SK-N-SH treated with all-trans-retinoic acid at 6 μM for 48 hours (cell line): ENCODE measurements at regions not wholly inside any gene's neighbourhood (a gene's known extent, or its start where the extent isn't known, plus 50 kb on each side); places are given as distances from the start of the nearest gene placed in this dataset.
"Not testable (repeated sequence)": the region's sequence is repeated elsewhere in the genome, so short reads cannot be mapped to it uniquely, and the experiment has no call there.

Source experiments
- BACH2 ChIP-seq: fragments of 250-450 bp; sonication (Bioruptor Pico); IDR thresholded peaks from 2 replicates; pipeline ENCODE4 v1.9.0; 2021; ENCODE audit warnings: mild to moderate bottlenecking, borderline replicate concordance
- PPARA ChIP-seq: fragments of 250-450 bp; sonication (Bioruptor Pico); IDR thresholded peaks from 2 replicates; pipeline ENCODE4 v1.5.0; 2020; ENCODE audit warnings: mild to moderate bottlenecking, borderline replicate concordance
- RARB ChIP-seq: fragments of 250-450 bp; sonication (Bioruptor Pico); IDR thresholded peaks from 2 replicates; pipeline ENCODE4 v1.8.0; 2021; ENCODE audit warnings: mild to moderate bottlenecking, moderate library complexity
- TCF4 ChIP-seq: fragments of 250-450 bp; sonication (Bioruptor Pico); IDR thresholded peaks from 2 replicates; pipeline ENCODE4 v1.8.0; 2021; ENCODE audit warnings: mild to moderate bottlenecking, moderate library complexity, borderline replicate concordance
- TOX ChIP-seq: fragments of 250-450 bp; sonication (Bioruptor Pico); IDR thresholded peaks from 2 replicates; pipeline ENCODE4 v1.8.0; 2021; ENCODE audit warnings: mild to moderate bottlenecking, moderate library complexity, borderline replicate concordance
- ZFP3 ChIP-seq: fragments of 250-450 bp; sonication (Bioruptor Pico); IDR thresholded peaks from 2 replicates; pipeline ENCODE4 v1.5.0; 2020; ENCODE audit warnings: mild to moderate bottlenecking, moderate library complexity
- ZFP30 ChIP-seq: fragments of 450-650 bp; formaldehyde crosslinking; IDR thresholded peaks from 2 replicates; pipeline ENCODE4 v1.5.0; 2022; ENCODE audit warnings: mild to moderate bottlenecking, moderate library complexity
- ZNF70 ChIP-seq: fragments of 450-650 bp; formaldehyde crosslinking; IDR thresholded peaks from 2 replicates; pipeline ENCODE4 v1.5.0; 2020; ENCODE audit warnings: mild to moderate bottlenecking, moderate library complexity
- ZNF8 ChIP-seq: fragments of 450-650 bp; formaldehyde crosslinking; IDR thresholded peaks from 2 replicates; pipeline ENCODE4 v1.5.0; 2020; ENCODE audit warnings: mild to moderate bottlenecking, moderate library complexity
- TF ChIP-seq, protein P1 (sequence below): fragments of 250-450 bp; sonication (Bioruptor Pico); IDR thresholded peaks from 2 replicates; pipeline ENCODE4 v1.8.0; 2020; ENCODE audit warnings: mild to moderate bottlenecking, moderate library complexity, borderline replicate concordance
- TF ChIP-seq, protein P2 (sequence below): fragments of 250-450 bp; sonication (Bioruptor Pico); IDR thresholded peaks from 2 replicates; pipeline ENCODE4 v1.5.1; 2020; ENCODE audit warnings: low read depth, mild to moderate bottlenecking, moderate library complexity
- TF ChIP-seq, protein P3 (sequence below): fragments of 250-450 bp; sonication (Bioruptor Pico); IDR thresholded peaks from 2 replicates; pipeline ENCODE4 v1.8.0; 2021; ENCODE audit warnings: low read depth, mild to moderate bottlenecking, moderate library complexity, borderline replicate concordance

DNA sequence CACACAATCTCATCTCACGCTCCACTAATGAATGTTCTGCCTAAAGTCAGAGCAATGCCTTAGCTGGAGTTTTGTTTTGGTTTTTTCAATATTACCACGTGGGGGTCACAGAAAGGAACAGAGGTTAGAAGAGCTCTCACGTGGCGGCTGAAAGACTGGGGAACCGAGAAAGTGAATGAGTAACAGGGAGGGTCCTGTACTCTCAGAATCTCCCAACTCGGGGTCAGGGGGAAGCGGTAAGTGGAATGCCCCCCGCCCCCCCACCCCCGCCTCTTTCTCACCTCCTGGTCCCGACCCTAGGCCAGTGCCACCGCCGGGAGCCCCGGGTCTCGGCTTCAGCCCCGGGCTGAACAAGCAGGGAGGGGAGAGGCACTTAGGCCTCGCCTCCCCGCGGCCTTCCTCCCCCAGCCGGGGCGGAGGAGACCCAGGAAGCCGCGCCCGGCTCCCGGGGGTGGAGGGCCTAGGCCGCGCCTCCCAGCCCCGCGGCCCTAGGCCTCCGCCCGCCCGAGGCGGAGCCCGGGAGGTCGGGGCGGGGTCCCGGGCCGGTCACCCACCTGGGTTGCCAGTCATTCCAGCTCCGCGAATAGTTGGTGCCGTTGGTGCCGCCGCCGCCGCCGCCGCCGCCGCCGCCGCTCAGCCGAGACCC, 98.0 kb upstream of the METTL9 start:
- TF ChIP-seq TCF4 (CRISPR knock-in tag); ZNF70 (CRISPR knock-in tag); TOX (CRISPR knock-in tag); ZFP30 (CRISPR knock-in tag); ZNF8 (CRISPR knock-in tag); RARB; PPARA (CRISPR knock-in tag); BACH2 (CRISPR knock-in tag); ZFP3 (CRISPR knock-in tag): not testable (repeated sequence)
- TF ChIP-seq, protein P1, sequence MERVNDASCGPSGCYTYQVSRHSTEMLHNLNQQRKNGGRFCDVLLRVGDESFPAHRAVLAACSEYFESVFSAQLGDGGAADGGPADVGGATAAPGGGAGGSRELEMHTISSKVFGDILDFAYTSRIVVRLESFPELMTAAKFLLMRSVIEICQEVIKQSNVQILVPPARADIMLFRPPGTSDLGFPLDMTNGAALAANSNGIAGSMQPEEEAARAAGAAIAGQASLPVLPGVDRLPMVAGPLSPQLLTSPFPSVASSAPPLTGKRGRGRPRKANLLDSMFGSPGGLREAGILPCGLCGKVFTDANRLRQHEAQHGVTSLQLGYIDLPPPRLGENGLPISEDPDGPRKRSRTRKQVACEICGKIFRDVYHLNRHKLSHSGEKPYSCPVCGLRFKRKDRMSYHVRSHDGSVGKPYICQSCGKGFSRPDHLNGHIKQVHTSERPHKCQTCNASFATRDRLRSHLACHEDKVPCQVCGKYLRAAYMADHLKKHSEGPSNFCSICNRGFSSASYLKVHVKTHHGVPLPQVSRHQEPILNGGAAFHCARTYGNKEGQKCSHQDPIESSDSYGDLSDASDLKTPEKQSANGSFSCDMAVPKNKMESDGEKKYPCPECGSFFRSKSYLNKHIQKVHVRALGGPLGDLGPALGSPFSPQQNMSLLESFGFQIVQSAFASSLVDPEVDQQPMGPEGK (CRISPR knock-in tag) = not testable (repeated sequence)
- TF ChIP-seq, protein P2, sequence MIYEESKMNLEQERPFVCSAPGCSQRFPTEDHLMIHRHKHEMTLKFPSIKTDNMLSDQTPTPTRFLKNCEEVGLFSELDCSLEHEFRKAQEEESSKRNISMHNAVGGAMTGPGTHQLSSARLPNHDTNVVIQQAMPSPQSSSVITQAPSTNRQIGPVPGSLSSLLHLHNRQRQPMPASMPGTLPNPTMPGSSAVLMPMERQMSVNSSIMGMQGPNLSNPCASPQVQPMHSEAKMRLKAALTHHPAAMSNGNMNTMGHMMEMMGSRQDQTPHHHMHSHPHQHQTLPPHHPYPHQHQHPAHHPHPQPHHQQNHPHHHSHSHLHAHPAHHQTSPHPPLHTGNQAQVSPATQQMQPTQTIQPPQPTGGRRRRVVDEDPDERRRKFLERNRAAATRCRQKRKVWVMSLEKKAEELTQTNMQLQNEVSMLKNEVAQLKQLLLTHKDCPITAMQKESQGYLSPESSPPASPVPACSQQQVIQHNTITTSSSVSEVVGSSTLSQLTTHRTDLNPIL = not testable (repeated sequence)
- TF ChIP-seq, protein P3, sequence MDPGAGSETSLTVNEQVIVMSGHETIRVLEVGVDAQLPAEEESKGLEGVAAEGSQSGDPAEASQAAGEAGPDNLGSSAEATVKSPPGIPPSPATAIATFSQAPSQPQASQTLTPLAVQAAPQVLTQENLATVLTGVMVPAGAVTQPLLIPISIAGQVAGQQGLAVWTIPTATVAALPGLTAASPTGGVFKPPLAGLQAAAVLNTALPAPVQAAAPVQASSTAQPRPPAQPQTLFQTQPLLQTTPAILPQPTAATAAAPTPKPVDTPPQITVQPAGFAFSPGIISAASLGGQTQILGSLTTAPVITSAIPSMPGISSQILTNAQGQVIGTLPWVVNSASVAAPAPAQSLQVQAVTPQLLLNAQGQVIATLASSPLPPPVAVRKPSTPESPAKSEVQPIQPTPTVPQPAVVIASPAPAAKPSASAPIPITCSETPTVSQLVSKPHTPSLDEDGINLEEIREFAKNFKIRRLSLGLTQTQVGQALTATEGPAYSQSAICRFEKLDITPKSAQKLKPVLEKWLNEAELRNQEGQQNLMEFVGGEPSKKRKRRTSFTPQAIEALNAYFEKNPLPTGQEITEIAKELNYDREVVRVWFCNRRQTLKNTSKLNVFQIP (CRISPR knock-in tag) = not testable (repeated sequence)
